Upper lobe of right lung (tissue), 1 donor: ENCODE measurements at regions not wholly inside any gene's neighbourhood (a gene's known extent, or its start where the extent isn't known, plus 50 kb on each side); places are given as distances from the start of the nearest gene placed in this dataset.
A peak's percentile ranks its signal among the peaks of the same experiment; 100 is the strongest.

ENCODE experiments used
- ATAC-seq: fragments of 200-7000 bp; cut with Tn5 transposase; one replicate; pipeline ENCODE4 v1.9.1; 2020; ENCODE audit warnings: mild to moderate bottlenecking, moderate library complexity
- DNase-seq: peaks from one replicate; pipeline ENCODE4 v3.0.0-alpha.2; 2020
- H3K27ac ChIP-seq: fragments of 200-600 bp; one replicate; pipeline ENCODE4 v1.8.0; 2022
- H3K27me3 ChIP-seq: fragments of 200-600 bp; one replicate; pipeline ENCODE4 v1.8.0; 2022; ENCODE audit warnings: mild to moderate bottlenecking
- H3K36me3 ChIP-seq: fragments of 200-600 bp; one replicate; pipeline ENCODE4 v1.8.0; 2022
- H3K4me1 ChIP-seq: fragments of 200-600 bp; one replicate; pipeline ENCODE4 v1.8.0; 2022
- H3K4me3 ChIP-seq: fragments of 200-600 bp; one replicate; pipeline ENCODE4 v1.8.0; 2022; ENCODE audit warnings: mild to moderate bottlenecking
- H3K9me3 ChIP-seq: fragments of 200-600 bp; one replicate; pipeline ENCODE4 v1.8.0; 2022
- intact Hi-C: fragments of 100-400 bp; cut with DNase I; formaldehyde crosslinking; loops from one replicate; pipeline ENCODE4 v1.11.0; 2022
- TF ChIP-seq, protein P1 (sequence below): fragments of 200-600 bp; IDR thresholded peaks from one replicate; pipeline ENCODE4 v1.8.0; 2022; ENCODE audit warnings: antibody characterized with exemption
- donor health status: DM: no; HTN: yes; CAD: no; lungs with severe emphysema.

- DNase-seq: no peak
- H3K4me1 ChIP-seq: peaks cover 14% of the 10 kb centered on the region
- H3K27ac ChIP-seq: peak overlapping the region; percentile 58
- no peaks in the 10 kb centered on the region for H3K27me3 ChIP-seq
- ATAC-seq: peak; percentile 45
- H3K36me3 ChIP-seq: no peaks in the 10 kb centered on the region
- no peak overlapping the region for H3K4me3 ChIP-seq
- H3K9me3 ChIP-seq: no peaks in the 10 kb centered on the region
- TF ChIP-seq, protein P1, sequence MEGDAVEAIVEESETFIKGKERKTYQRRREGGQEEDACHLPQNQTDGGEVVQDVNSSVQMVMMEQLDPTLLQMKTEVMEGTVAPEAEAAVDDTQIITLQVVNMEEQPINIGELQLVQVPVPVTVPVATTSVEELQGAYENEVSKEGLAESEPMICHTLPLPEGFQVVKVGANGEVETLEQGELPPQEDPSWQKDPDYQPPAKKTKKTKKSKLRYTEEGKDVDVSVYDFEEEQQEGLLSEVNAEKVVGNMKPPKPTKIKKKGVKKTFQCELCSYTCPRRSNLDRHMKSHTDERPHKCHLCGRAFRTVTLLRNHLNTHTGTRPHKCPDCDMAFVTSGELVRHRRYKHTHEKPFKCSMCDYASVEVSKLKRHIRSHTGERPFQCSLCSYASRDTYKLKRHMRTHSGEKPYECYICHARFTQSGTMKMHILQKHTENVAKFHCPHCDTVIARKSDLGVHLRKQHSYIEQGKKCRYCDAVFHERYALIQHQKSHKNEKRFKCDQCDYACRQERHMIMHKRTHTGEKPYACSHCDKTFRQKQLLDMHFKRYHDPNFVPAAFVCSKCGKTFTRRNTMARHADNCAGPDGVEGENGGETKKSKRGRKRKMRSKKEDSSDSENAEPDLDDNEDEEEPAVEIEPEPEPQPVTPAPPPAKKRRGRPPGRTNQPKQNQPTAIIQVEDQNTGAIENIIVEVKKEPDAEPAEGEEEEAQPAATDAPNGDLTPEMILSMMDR: no peak
- intact Hi-C loops: no loop called here
These were observed 479.3 kb downstream of the ARHGEF28 start for GRCh38 chr5:74105126-74105780.

- TF ChIP-seq, protein P1: no peak
- Histone ChIP-seq H3K27ac (peak overlapping the region; percentile 47), H3K9me3 (no peaks in the 10 kb centered on the region), H3K27me3 (no peaks in the 10 kb centered on the region), H3K36me3 (no peaks in the 10 kb centered on the region), H3K4me3 (no peak overlapping the region), H3K4me1 (peaks cover 18% of the 10 kb centered on the region)
- intact Hi-C loops: no loop called here
- ATAC-seq (peak; percentile 31), DNase-seq (no peak)
These were observed 477.4 kb downstream of the ARHGEF28 start for GRCh38 chr5:74103131-74104023.

DNA sequence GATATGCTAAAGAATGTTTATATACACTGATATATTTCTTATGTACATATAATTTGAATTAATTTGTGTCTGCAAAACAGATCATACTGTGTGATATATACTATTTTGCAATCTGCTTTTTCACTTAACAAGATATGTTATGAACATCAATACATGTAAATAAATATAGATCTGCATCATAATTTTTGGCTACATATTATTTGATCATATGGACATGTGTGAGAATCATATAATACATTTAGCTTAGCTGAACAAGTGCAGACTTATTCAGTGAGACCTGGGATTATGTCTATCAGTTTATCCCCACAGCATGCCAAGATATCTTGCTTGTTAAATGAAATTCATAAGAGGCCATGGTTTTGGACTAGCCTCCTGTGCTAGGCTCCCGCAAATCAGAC is 474.3 kb downstream of the ARHGEF28 start:
- Histone ChIP-seq H3K4me1 (peaks cover 16% of the 10 kb centered on the region), H3K4me3 (no peak overlapping the region), H3K27ac (no peak overlapping the region), H3K9me3 (no peaks in the 10 kb centered on the region), H3K36me3 (no peaks in the 10 kb centered on the region), H3K27me3 (no peaks in the 10 kb centered on the region)
- TF ChIP-seq, protein P1: no peak
- ATAC-seq (no peak), DNase-seq (no peak)
- intact Hi-C loops: no loop called here

GRCh38 chr5:74099538-74100267 is 473.7 kb downstream of the ARHGEF28 start:
- H3K36me3 ChIP-seq: no peaks in the 10 kb centered on the region
- intact Hi-C loops: no loop called here
- ATAC-seq: no peak
- no peak for DNase-seq
- no peaks in the 10 kb centered on the region for H3K9me3 ChIP-seq
- TF ChIP-seq, protein P1: no peak
- no peak overlapping the region for H3K4me3 ChIP-seq
- no peaks in the 10 kb centered on the region for H3K27me3 ChIP-seq
- H3K27ac ChIP-seq: no peak overlapping the region
- H3K4me1 ChIP-seq: peaks cover 10% of the 10 kb centered on the region

- ATAC-seq: no peak
- Histone ChIP-seq H3K4me3 (no peak overlapping the region), H3K9me3 (no peaks in the 10 kb centered on the region), H3K27ac (no peak overlapping the region), H3K27me3 (no peaks in the 10 kb centered on the region), H3K36me3 (no peaks in the 10 kb centered on the region), H3K4me1 (peaks cover 8% of the 10 kb centered on the region)
- intact Hi-C loops: no loop called here
- DNase-seq: no peak
- TF ChIP-seq, protein P1: no peak
These were observed 472.9 kb downstream of the ARHGEF28 start for GRCh38 chr5:74098941-74099340.
